WTC11 (cell line): ENCODE measurements at regions not wholly inside any gene's neighbourhood (a gene's known extent, or its start where the extent isn't known, plus 50 kb on each side); places are given as distances from the start of the nearest gene placed in this dataset.

Experiments
- ATAC-seq: fragments of 200-7000 bp; cut with Tn5 transposase; 2 replicates; pipeline ENCODE4 v1.10.0; 2021; ENCODE audit warnings: mild to moderate bottlenecking, moderate library complexity
- CTCF ChIA-PET: fragments of 300-600 bp; sonication (Branson Sonifier 250); formaldehyde crosslinking; loops from one replicate; lab custom pipeline; 2021; ENCODE audit warnings: antibody characterized with exemption; lab: Charles Lee
- POLR2A ChIA-PET: fragments of 350-600 bp; sonication (Branson Sonifier 250); formaldehyde crosslinking; loops from one replicate; lab custom pipeline; 2021; ENCODE audit warnings: antibody characterized with exemption; lab: Charles Lee
- DNase-seq: peaks from one replicate; pipeline ENCODE4 v3.0.0; 2021; ENCODE audit warnings: low spot score
- H3K27ac Mint-ChIP-seq: 2 replicates; pipeline ENCODE4 v1.8.0; 2021; ENCODE audit warnings: mixed read lengths
- H3K27me3 Mint-ChIP-seq: 2 replicates; pipeline ENCODE4 v1.8.0; 2021; ENCODE audit warnings: low read depth, mild to moderate bottlenecking, moderate library complexity, mixed read lengths
- H3K36me3 Mint-ChIP-seq: 2 replicates; pipeline ENCODE4 v1.8.0; 2021; ENCODE audit warnings: mixed read lengths
- H3K4me1 Mint-ChIP-seq: 2 replicates; pipeline ENCODE4 v1.8.0; 2022; ENCODE audit warnings: mixed read lengths
- H3K4me3 Mint-ChIP-seq: 2 replicates; pipeline ENCODE4 v1.8.0; 2021; ENCODE audit warnings: mild to moderate bottlenecking, moderate library complexity, mixed read lengths
- H3K9me3 Mint-ChIP-seq: 2 replicates; pipeline ENCODE4 v1.8.0; 2021; ENCODE audit warnings: mixed read lengths
- CREB1 ChIP-seq: sonication (generic); formaldehyde crosslinking; IDR thresholded peaks from 2 replicates; pipeline ENCODE4 v1.8.0; 2023; ENCODE audit warnings: mild to moderate bottlenecking, missing genetic modification reagents
- ESRRA ChIP-seq: sonication (generic); formaldehyde crosslinking; IDR thresholded peaks from 2 replicates; pipeline ENCODE4 v1.8.1; 2022; ENCODE audit warnings: mild to moderate bottlenecking, missing genetic modification reagents, borderline replicate concordance
- GRHL2 ChIP-seq: fragments of 250-450 bp; sonication (Bioruptor Pico); IDR thresholded peaks from 2 replicates; pipeline ENCODE4 v1.8.0; 2022; ENCODE audit warnings: mild to moderate bottlenecking, moderate library complexity; ENCODE audit not compliant: insufficient replicate concordance, severe bottlenecking
- MXD4 ChIP-seq: fragments of 250-450 bp; sonication (Bioruptor Pico); IDR thresholded peaks from 2 replicates; pipeline ENCODE4 v1.8.0; 2021; ENCODE audit warnings: mild to moderate bottlenecking, moderate library complexity, borderline replicate concordance
- NFYB ChIP-seq: sonication (generic); formaldehyde crosslinking; conservative IDR thresholded peaks from 2 replicates; pipeline ENCODE4 v1.8.0; 2022; ENCODE audit warnings: low read depth, missing genetic modification reagents
- NR1H2 ChIP-seq: sonication (generic); formaldehyde crosslinking; IDR thresholded peaks from 2 replicates; pipeline ENCODE4 v1.9.0; 2021; ENCODE audit warnings: mild to moderate bottlenecking, moderate library complexity, missing genetic modification reagents
- RELA ChIP-seq: sonication (generic); formaldehyde crosslinking; IDR thresholded peaks from 2 replicates; pipeline ENCODE4 v1.8.1; 2022; ENCODE audit warnings: missing genetic modification reagents, mild to moderate bottlenecking, borderline replicate concordance
- RORB ChIP-seq: fragments of 250-450 bp; sonication (Bioruptor Pico); IDR thresholded peaks from 2 replicates; pipeline ENCODE4 v1.9.0; 2021; ENCODE audit warnings: mild to moderate bottlenecking
- SMAD3 ChIP-seq: sonication (generic); formaldehyde crosslinking; IDR thresholded peaks from 2 replicates; pipeline ENCODE4 v1.8.0; 2022; ENCODE audit warnings: missing genetic modification reagents, mild to moderate bottlenecking, borderline replicate concordance
- TEAD4 ChIP-seq: sonication (generic); formaldehyde crosslinking; IDR thresholded peaks from 2 replicates; pipeline ENCODE4 v1.8.0; 2022; ENCODE audit warnings: mild to moderate bottlenecking, missing genetic modification reagents
- ZNF219 ChIP-seq: sonication (generic); formaldehyde crosslinking; IDR thresholded peaks from 2 replicates; pipeline ENCODE4 v1.8.0; 2023; ENCODE audit warnings: missing genetic modification reagents, mild to moderate bottlenecking, borderline replicate concordance
- ZNF232 ChIP-seq: sonication (generic); formaldehyde crosslinking; IDR thresholded peaks from 2 replicates; pipeline ENCODE4 v1.8.0; 2022; ENCODE audit warnings: mild to moderate bottlenecking, missing genetic modification reagents
- TF ChIP-seq, protein P1 (sequence below): sonication (generic); formaldehyde crosslinking; IDR thresholded peaks from 2 replicates; pipeline ENCODE4 v1.8.1; 2023; ENCODE audit warnings: mild to moderate bottlenecking, moderate library complexity, missing genetic modification reagents
- TF ChIP-seq, protein P2 (sequence below): sonication (generic); formaldehyde crosslinking; IDR thresholded peaks from 2 replicates; pipeline ENCODE4 v1.8.1; 2023; ENCODE audit warnings: mild to moderate bottlenecking, missing genetic modification reagents, moderate library complexity
- TF ChIP-seq, protein P3 (sequence below): sonication (generic); formaldehyde crosslinking; IDR thresholded peaks from 2 replicates; pipeline ENCODE4 v1.8.0; 2022; ENCODE audit warnings: mild to moderate bottlenecking, missing genetic modification reagents
- TF ChIP-seq, protein P4 (sequence below): sonication (generic); formaldehyde crosslinking; IDR thresholded peaks from 2 replicates; pipeline ENCODE4 v1.8.1; 2023; ENCODE audit warnings: mild to moderate bottlenecking, missing genetic modification reagents
- TF ChIP-seq, protein P5 (sequence below): sonication (generic); formaldehyde crosslinking; IDR thresholded peaks from 2 replicates; pipeline ENCODE4 v1.8.0; 2023; ENCODE audit warnings: missing genetic modification reagents
- TF ChIP-seq, protein P6 (sequence below): sonication (generic); formaldehyde crosslinking; IDR thresholded peaks from 2 replicates; pipeline ENCODE4 v1.8.1; 2022; ENCODE audit warnings: low read depth, mild to moderate bottlenecking, moderate library complexity, missing genetic modification reagents, borderline replicate concordance
- TF ChIP-seq, protein P7 (sequence below): sonication (generic); formaldehyde crosslinking; IDR thresholded peaks from 2 replicates; pipeline ENCODE4 v1.8.1; 2022; ENCODE audit warnings: mild to moderate bottlenecking, missing genetic modification reagents, moderate library complexity, borderline replicate concordance
- TF ChIP-seq, protein P8 (sequence below): fragments of 250-450 bp; sonication (Bioruptor Pico); conservative IDR thresholded peaks from 2 replicates; pipeline ENCODE4 v1.9.0; 2021; ENCODE audit warnings: mild to moderate bottlenecking

DNA sequence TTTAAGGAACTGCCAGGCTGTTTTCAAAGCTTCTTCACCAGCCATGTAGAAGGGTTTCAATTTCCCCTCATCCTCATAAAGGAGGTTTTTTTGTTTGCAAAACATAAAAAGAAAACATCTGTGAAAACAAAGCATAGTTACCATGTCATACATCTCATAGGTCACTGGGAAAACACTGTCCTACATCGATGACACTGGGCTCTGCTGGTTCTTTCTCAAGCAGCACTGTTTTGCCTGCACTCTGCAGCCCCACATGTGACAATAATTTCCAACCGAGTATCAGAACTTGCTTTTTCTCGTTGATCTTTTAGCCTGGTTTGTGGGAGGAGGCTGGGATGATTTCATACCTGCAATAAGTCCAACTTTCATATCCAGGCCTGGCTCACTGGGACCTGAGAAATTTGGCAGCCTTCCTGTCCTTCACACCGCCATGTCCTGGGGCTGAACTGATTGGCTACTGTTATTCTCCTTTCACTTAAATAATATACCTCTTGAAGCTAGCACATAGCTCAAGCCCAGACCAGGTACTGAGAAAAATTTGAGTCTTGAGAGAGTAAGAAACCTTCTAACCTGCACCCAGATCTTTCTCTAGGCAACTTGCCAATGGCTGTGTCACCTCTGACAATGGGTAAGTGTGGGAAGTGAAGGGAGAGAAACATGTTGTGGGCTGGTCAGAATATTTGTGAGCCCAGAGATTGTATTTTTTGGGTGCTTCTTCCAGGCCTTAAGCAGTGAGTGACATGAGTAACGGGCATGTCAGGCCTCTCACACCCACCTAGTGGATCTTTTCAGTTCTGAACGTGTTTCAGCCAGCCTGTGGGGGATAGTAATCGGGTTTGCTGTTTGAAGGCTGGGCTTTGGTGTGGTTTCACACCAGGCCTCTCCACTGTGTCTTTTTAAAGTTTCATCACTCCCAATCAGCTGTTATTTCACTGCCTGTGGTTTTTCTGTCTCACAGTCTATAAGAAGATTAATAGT lies 502.8 kb downstream of the NTRK2 start:
- H3K27me3 Mint-ChIP-seq: no peaks in the 10 kb centered on the region
- H3K9me3 Mint-ChIP-seq: peaks cover 12% of the 10 kb centered on the region
- H3K4me3 Mint-ChIP-seq: no peak overlapping the region
- H3K27ac Mint-ChIP-seq: no peak overlapping the region
- TF ChIP-seq RELA (CRISPR knock-in tag): no peak
- TF ChIP-seq NFYB (CRISPR knock-in tag): no peak
- TF ChIP-seq, protein P1, sequence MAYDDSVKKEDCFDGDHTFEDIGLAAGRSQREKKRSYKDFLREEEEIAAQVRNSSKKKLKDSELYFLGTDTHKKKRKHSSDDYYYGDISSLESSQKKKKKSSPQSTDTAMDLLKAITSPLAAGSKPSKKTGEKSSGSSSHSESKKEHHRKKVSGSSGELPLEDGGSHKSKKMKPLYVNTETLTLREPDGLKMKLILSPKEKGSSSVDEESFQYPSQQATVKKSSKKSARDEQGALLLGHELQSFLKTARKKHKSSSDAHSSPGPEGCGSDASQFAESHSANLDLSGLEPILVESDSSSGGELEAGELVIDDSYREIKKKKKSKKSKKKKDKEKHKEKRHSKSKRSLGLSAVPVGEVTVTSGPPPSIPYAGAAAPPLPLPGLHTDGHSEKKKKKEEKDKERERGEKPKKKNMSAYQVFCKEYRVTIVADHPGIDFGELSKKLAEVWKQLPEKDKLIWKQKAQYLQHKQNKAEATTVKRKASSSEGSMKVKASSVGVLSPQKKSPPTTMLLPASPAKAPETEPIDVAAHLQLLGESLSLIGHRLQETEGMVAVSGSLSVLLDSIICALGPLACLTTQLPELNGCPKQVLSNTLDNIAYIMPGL (CRISPR knock-in tag): no peak
- TF ChIP-seq ESRRA (CRISPR knock-in tag): no peak
- no peak for TF ChIP-seq GRHL2 (CRISPR knock-in tag)
- TF ChIP-seq, protein P2, sequence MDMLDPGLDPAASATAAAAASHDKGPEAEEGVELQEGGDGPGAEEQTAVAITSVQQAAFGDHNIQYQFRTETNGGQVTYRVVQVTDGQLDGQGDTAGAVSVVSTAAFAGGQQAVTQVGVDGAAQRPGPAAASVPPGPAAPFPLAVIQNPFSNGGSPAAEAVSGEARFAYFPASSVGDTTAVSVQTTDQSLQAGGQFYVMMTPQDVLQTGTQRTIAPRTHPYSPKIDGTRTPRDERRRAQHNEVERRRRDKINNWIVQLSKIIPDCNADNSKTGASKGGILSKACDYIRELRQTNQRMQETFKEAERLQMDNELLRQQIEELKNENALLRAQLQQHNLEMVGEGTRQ (CRISPR knock-in tag): no peak
- TF ChIP-seq, protein P3, sequence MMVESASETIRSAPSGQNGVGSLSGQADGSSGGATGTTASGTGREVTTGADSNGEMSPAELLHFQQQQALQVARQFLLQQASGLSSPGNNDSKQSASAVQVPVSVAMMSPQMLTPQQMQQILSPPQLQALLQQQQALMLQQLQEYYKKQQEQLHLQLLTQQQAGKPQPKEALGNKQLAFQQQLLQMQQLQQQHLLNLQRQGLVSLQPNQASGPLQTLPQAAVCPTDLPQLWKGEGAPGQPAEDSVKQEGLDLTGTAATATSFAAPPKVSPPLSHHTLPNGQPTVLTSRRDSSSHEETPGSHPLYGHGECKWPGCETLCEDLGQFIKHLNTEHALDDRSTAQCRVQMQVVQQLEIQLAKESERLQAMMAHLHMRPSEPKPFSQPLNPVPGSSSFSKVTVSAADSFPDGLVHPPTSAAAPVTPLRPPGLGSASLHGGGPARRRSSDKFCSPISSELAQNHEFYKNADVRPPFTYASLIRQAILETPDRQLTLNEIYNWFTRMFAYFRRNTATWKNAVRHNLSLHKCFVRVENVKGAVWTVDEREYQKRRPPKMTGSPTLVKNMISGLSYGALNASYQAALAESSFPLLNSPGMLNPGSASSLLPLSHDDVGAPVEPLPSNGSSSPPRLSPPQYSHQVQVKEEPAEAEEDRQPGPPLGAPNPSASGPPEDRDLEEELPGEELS (CRISPR knock-in tag): no peak
- no peak for TF ChIP-seq SMAD3 (CRISPR knock-in tag)
- TF ChIP-seq, protein P4, sequence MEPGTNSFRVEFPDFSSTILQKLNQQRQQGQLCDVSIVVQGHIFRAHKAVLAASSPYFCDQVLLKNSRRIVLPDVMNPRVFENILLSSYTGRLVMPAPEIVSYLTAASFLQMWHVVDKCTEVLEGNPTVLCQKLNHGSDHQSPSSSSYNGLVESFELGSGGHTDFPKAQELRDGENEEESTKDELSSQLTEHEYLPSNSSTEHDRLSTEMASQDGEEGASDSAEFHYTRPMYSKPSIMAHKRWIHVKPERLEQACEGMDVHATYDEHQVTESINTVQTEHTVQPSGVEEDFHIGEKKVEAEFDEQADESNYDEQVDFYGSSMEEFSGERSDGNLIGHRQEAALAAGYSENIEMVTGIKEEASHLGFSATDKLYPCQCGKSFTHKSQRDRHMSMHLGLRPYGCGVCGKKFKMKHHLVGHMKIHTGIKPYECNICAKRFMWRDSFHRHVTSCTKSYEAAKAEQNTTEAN (CRISPR knock-in tag): no peak
- TF ChIP-seq, protein P5, sequence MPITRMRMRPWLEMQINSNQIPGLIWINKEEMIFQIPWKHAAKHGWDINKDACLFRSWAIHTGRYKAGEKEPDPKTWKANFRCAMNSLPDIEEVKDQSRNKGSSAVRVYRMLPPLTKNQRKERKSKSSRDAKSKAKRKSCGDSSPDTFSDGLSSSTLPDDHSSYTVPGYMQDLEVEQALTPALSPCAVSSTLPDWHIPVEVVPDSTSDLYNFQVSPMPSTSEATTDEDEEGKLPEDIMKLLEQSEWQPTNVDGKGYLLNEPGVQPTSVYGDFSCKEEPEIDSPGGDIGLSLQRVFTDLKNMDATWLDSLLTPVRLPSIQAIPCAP (CRISPR knock-in tag): no peak
- no peak for TF ChIP-seq RORB (CRISPR knock-in tag)
- no peak for TF ChIP-seq MXD4 (CRISPR knock-in tag)
- ChIA-PET CTCF (interaction anchor here (1.0 kb wide), 1 partner anchor 504 kb away, joined by 3 read pairs; no protein-coding TSS in a partner anchor), POLR2A (no interaction called here)
- no peak for DNase-seq
- ATAC-seq: no peak; the same call in 1 of the 2 replicates
- peaks cover 9% of the 10 kb centered on the region for H3K4me1 Mint-ChIP-seq
- peaks cover 5% of the 10 kb centered on the region; the same call in 1 of the 2 replicates for H3K36me3 Mint-ChIP-seq

DNA sequence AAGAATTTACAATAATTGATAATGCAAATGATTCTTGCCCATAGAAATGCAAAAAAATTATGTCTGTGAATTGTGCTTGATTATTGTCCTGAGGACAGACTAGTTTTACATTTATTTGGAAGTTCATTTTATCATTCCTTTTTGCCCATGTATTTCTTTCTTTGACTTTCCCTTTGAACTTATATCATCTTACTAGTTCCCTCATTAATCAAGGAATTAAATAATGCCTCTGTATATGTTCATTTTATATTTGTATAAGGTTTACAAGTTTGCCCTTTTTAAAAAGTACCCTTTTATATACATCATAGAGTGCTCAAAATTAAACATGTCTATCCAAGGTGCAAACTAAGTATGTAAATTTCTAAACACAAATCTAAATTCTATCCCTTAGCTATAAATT lies 501.6 kb downstream of the NTRK2 start:
- ChIA-PET POLR2A (no interaction called here), CTCF (no interaction called here)
- Mint-ChIP-seq H3K9me3 (peaks cover 16% of the 10 kb centered on the region), H3K4me1 (peaks cover 13% of the 10 kb centered on the region), H3K4me3 (no peak overlapping the region), H3K36me3 (peaks cover 10% of the 10 kb centered on the region), H3K27ac (no peak overlapping the region), H3K27me3 (no peaks in the 10 kb centered on the region)
- ATAC-seq (no peak), DNase-seq (no peak)
- TF ChIP-seq ZNF232 (no peak), TEAD4 (no peak), CREB1 (CRISPR knock-in tag) (no peak), ZNF219 (no peak), NR1H2 (CRISPR knock-in tag) (no peak), ESRRA (CRISPR knock-in tag) (no peak)
- TF ChIP-seq, protein P6, sequence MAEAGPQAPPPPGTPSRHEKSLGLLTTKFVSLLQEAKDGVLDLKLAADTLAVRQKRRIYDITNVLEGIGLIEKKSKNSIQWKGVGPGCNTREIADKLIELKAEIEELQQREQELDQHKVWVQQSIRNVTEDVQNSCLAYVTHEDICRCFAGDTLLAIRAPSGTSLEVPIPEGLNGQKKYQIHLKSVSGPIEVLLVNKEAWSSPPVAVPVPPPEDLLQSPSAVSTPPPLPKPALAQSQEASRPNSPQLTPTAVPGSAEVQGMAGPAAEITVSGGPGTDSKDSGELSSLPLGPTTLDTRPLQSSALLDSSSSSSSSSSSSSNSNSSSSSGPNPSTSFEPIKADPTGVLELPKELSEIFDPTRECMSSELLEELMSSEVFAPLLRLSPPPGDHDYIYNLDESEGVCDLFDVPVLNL (CRISPR knock-in tag): no peak
- TF ChIP-seq, protein P7, sequence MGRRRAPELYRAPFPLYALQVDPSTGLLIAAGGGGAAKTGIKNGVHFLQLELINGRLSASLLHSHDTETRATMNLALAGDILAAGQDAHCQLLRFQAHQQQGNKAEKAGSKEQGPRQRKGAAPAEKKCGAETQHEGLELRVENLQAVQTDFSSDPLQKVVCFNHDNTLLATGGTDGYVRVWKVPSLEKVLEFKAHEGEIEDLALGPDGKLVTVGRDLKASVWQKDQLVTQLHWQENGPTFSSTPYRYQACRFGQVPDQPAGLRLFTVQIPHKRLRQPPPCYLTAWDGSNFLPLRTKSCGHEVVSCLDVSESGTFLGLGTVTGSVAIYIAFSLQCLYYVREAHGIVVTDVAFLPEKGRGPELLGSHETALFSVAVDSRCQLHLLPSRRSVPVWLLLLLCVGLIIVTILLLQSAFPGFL (CRISPR knock-in tag): no peak
- TF ChIP-seq, protein P8, sequence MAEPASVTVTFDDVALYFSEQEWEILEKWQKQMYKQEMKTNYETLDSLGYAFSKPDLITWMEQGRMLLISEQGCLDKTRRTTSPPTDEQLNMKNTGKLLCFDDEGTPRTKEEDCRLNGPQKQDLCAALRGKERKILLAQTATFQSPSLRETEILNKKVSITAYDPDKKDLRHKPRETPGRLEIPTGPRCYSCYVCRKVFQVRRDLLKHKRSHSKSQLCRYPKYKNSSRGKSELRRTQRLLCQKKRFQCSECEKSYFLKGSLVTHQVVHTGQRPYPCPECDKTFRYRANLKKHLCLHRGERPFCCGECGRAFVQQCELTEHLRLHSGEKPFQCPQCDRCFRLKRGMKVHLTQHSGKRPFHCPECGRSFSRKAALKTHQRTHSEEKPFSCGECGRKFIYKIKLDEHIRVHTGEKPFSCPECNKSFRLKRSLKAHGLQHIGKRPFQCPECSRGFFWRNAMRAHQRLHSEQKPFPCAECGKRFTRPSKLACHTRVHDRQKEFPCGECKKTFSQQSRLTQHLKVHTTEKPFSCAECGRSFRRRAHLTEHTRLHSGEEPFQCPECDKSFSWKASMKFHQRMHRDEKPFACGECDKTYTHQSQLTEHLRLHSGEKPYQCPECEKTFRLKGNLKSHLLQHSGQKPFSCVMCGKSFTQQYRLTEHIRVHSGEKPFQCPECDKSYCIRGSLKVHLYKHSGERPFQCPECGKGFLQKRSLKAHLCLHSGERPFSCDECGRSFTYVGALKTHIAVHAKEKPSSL: no peak
